DMS114 treated with DMSO at 0.1 percent for 48 hours (cell line): ENCODE measurements at regions not wholly inside any gene's neighbourhood (a gene's known extent, or its start where the extent isn't known, plus 50 kb on each side); places are given as distances from the start of the nearest gene placed in this dataset.

Experiments
- DNase-seq: peaks from one replicate; lab custom pipeline; 2025; ENCODE audit not compliant: unreplicated experiment; lab: John Stamatoyannopoulos, UW

DNA sequence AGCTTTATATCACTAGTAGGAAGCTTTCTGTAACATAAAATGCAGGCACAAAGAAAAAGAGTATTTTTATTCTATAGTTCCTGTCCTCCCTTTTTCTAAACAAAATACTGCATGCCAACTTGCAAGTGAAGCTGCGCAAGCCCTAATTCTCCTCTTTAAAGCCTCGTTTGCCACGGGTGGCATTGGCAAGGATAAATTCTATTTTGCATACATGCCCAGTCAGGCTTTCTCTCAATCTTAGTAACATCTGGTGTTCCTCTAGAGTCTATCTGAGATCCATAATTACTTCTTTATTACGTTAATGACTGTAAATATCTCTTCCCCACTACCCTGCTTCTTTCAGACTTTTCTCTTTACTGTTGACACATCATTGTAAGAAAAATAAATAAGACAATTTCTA lies 97.1 kb upstream of the DAAM1 start:
- DNase-seq = no peak

DNA sequence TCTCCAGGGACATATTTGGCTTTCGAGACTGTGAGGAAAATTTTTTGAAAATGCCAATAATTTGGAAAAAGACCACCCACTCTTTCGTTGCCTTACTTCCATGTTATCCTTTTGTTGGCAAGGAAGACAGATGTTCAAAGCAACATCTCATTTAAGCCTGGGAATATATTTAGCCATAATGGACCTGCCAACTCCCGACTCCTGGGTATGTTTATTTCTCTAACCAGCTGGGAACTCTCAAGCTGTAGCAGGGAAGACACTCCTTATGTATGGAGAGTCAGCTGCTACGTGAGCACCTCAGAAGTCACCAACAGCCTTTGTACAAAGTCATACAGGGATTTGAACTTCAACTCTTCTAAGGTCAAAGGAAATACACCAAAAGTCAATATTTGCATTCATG lies 96.5 kb upstream of the DAAM1 start:
- no peak for DNase-seq

DNA sequence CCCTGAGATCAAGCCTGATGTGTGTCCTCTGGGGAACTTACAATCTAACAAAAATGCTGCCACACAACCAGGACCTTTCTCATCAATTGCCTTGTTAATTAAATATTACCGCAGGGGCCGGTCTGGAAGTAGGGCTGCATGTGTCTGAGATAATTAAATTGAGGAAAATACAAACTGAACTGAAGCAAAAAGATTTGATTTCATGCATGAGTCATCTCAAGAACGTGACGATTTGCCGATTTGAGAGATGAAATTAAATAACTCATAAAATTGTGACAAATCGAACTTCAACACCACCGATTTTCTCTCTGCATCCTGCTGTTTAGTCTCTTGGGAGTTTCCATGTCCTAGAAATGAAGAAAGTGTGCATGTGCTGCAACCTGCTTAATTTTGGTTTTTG lies 94.6 kb upstream of the DAAM1 start:
- DNase-seq = no peak

DNA sequence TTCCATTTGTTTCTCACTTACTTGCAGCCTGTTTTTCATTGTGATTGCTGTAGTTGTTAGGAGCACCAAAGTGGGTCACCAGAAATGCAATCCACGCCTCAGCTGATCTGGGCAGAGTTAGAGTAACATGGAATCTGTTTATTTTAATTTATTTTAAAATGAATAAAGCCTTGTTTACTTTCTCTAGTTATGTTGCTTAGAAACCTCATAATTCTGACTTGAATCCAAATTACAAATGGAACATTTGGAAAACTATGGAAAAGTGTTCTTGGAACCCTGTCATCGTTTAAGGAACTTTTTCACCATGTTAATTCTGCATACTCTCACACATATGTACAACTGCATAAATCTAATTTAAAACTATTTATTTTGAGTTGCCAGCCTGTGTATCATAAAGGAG lies 92.2 kb upstream of the DAAM1 start:
- DNase-seq = no peak

DNA sequence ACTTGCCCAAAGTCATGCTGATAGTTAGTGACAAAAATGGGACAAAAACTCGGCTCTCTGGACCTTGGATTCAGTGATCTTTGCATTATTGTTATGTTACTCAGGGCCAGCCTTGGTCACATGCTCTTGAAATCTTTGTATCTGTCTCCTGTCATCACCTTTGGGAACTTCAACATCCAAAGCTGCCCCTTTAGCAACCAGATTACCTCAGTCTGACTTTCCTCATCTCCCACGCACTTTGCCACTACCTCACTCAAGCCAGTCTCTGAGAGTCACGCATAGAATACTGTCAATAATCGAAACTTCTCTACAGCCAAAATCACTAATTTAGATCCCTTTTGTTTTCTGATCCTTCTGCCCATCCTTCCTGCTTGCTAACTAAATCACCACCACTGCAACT lies 90.8 kb upstream of the DAAM1 start:
- no peak for DNase-seq

DNA sequence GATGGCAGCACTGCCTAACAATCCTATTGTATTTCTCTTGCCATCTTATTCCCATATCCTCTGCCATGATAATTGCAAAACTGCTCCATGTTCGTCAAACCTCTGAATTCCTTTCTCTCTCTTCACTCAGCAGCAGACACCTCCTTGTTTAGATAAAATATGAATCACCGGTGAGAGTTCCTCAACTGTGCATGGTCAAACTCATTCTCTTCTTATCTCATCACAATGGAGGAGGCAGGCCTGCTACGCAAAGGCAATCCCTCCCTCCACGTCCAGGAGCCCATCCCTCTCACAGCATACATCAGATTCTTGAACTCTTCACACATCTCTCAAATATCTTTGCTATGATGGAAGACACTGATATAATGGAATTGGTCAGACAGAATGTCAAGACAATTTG lies 90.1 kb upstream of the DAAM1 start:
- no peak for DNase-seq

DNA sequence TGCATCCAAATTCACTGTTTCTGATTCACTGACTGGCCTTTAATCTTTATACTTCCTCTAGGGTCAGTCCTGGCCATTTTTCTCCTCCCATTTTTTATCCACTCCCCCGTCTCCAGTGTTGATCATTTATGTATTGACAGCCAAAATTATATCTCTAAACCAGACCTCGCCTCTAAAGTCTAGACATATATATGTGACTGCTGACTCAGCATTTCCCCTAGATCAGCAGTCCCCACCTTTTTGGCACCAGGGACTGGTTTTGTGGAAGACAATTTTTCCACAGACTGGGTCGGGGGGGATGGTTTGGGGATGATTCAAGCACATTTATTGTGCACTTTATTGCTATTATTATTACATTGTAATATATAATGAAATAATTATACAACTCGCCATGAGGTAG lies 88.3 kb upstream of the DAAM1 start:
- DNase-seq = no peak

DNA sequence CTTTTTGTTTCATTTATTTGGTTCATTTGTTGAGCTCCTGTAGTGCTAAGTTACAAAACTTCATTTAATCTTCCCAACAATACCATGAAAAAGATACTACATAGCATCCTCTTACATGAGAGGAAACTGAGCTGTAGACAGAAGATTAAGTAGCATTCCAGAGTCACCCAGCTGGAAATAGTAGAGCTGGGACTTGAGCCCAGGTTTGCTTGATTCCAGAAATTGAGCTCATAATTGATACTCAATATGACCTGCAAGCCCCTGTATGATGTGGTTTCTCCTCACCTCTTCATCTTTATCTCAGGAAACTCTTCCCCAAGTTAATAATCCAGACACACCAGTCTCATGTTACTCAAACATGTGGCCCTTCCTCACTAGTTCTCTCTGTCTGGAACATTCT lies 87.0 kb upstream of the DAAM1 start:
- no peak for DNase-seq

DNA sequence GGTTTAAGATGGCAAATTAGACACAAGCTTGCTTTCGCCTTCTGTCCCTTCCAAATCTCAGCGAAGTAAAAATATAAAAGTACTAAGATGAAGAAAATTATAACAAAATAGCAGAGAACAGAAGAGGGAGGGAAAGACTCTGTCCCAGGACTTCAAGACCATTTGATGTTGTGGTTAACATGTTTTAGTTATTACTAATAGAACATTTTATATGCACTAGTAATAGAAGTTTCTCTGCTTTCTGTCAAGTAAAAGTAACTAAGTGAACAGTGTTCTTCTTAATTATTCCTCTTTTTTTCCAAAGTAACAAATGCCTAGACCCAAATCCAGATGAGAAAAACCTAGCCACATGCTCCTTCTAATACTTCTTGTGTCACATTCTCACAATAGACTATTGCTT lies 85.1 kb upstream of the DAAM1 start:
- no peak for DNase-seq

DNA sequence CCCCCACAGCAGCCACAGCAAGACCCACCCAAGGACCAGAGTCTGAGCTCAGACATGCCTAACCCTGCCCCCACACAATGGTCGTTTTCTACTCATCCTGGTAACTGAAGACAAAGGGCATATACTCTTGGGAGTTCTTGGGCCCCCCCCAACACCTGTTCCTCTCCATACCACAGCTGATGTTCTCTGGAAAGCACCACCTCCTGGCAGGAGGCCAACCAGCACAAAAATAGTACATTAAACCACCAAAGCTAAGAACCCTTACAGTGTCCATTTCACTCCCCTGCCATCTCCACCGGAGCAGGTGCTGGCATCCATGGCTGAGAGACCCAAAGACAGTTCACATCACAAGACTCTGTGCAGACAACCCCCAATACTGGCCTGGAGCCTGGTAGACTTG lies 80.6 kb upstream of the DAAM1 start:
- no peak for DNase-seq

DNA sequence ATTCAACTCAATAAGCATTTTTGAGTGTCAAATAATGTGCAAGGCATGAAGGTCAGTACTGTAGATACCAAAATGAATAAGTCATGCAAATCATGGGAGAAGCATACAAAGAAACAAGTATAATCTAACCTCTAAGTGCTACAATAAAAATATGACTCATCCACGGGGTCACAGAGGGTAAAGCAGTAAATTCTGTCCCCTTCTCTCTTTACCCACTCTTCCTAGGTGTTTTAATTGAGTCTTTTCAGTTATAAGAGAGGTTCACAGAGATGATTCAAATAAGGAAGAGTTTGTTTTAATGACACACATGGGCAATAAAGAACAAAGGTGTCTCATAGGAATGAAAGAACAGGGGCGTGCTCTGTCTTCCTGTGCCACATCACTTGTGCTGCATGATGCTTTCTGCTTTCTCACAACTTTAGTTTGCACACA lies 71.5 kb upstream of the DAAM1 start:
- no peak for DNase-seq

DNA sequence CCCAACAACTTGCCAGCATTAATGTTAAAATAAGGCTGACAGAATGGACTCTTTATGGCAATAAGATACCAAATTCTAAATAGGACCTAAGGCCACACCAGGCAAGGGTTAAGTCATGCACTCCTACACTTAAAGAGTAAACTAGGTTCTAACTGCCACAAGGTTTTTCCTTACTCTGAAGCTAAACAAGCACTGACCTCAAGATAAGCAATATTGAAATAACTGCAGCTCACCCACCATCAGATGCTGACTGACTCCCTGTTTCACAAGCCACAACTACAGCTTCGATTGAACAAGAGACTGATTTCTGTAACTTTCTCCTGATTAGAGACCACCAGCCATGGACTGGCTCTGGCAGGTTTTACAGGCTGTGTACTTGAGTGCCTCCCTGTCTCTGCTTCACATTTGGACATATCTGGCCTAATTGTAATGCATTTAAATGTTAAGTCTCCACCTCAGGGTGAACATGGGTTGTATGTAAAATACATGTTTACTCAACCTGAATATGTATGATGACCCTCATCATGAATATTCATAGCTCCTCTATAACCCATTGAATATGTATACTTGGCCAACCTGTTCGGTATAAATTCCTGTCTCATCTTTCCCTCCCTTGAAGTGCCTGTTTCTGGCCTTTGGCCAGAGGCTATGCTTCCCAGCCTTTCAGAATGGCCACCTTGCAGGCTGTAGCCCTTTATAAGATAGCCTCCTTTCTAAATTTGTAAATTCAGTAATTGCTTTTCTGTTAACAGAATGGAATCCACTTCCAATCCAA lies 70.5 kb upstream of the DAAM1 start:
- no peak for DNase-seq

DNA sequence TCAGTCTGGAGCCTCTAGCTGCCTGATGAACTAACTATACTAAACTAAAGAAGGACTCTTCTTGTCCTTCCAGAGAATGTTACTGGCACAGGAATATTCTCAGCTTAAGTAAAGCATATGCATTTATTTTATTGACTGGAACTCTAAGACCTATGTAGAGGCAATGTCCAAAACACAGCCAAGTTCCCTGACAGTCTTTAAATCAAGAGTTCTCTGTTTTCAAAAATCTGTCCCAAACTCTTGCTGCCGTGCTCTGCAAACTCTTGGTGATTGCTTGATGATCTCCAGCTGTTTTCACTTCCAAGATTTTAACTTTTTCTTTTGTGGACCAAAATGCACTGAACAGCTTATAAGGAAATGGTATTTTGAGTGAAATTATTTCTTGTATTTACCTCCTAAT lies 67.5 kb upstream of the DAAM1 start:
- no peak for DNase-seq

DNA sequence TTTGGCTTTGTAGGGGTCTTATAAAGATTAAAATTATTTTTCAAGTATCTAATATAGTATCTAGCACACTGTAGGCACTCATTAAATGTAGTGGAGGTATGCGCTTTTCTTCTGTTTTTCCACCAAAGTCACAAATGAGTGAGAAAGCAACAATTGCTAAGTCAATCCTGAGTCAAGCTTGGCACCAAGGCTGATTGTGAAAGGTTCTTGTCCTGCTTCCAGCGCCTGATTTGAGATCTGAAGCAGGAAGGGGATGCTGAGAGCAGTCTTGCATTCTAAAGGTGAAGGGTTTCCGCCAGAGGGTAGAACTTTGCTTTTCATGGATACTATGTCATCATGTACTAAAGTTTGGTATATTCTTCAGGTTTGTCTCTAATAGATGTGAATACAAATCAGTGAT lies 64.9 kb upstream of the DAAM1 start:
- no peak for DNase-seq

DNA sequence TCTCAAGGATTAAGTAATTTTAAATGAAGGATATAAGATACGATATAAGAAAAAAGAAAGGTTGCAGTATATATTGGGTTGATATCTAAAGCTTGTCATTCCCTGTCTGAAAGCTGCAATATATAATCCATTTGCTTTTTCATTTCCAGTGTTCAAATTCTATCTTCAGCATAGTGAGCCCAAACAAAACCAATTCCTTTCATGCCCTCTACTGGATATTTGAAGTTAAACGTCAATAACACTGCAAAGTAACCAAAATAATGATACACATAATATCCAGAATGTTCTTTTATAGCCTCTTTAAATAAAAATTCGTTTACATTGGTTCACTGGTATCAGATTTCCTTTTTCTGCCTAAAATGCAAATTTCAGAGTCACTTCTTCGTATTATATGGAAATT lies 64.5 kb upstream of the DAAM1 start:
- peak; percentile 2 for DNase-seq

DNA sequence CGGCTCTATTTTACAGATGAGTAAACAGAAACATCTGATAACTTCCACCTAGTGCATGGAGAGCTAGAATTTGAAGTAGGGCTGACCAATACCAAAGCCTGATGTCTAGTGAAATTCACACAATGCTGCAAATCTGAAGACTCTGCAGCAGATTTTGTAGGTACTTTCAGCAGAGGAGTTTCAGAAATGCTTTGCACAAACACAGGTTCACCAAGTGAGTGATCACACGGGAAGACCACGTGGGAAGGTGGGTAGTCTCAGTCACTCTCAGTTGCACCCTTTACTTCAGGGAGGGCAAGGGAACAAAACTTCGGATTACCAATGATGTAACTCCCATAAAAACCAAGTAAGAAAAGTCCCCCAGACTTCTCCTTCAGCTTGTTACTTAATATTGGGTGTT lies 63.3 kb upstream of the DAAM1 start:
- no peak for DNase-seq

DNA sequence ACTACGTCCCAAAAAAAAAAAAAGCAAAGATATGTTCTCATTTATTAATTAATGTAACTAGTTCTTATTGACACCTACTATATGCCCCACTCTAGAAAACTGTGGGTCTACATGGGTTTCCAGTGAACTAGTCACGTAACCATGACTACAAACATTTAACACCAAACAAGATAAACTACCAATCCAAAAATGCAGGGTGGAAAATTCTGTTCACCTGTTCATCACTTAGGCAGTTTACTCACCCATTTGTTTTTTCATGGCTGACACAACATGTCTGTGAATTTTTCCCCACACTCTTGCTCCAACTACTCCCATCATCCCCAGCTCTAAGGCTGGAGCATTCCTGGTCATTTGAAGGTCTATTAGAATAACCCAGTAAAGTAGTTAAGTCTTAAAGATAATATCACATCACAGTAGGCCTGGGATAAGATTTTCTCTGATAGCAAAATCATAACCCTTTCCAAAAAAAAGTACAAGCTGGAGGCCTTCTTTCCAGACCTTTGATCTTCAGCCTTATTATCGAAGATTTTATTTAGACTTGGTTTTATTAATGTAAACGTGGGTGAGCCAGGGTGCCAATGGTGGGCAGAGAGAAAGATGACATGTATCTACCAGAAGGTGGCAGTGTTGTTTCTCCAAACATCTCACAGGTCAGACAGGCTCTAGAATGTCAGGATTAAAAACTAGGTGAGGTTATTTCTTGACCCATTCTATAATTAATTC lies 61.6 kb upstream of the DAAM1 start:
- peak; percentile 56 for DNase-seq

DNA sequence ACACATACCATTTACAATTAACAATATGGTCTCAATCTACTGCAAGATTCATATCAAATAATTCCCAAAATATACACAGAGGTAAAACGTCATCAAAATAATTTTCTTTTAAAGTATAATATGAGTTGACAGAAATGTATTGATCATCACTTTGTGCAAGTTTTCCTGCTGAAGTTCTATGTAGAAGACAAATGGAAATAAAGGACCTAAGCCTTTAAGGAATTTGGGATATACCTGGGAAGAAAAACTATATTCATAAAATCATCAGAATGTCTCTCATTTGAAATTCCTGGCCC lies 61.1 kb upstream of the DAAM1 start:
- no peak for DNase-seq

DNA sequence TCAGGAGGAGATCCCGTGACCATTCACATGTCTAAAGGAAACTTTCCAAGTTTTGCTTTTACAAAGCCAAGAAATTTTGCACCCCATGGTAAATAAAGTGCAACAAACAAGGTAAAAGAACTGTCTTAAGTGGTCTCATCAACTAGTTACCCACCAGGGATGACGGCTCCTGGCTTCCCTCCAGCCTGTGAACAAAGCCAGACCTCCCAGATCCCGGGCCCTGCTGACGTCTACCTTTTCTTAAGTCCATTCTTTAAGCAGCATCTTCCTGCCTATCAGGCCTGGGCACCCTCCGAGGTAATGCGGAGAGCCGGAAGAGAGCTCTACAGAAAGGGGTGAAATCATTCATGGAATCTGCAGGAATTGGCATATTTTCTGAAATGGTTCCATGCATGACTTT lies 58.0 kb upstream of the DAAM1 start:
- DNase-seq = no peak

DNA sequence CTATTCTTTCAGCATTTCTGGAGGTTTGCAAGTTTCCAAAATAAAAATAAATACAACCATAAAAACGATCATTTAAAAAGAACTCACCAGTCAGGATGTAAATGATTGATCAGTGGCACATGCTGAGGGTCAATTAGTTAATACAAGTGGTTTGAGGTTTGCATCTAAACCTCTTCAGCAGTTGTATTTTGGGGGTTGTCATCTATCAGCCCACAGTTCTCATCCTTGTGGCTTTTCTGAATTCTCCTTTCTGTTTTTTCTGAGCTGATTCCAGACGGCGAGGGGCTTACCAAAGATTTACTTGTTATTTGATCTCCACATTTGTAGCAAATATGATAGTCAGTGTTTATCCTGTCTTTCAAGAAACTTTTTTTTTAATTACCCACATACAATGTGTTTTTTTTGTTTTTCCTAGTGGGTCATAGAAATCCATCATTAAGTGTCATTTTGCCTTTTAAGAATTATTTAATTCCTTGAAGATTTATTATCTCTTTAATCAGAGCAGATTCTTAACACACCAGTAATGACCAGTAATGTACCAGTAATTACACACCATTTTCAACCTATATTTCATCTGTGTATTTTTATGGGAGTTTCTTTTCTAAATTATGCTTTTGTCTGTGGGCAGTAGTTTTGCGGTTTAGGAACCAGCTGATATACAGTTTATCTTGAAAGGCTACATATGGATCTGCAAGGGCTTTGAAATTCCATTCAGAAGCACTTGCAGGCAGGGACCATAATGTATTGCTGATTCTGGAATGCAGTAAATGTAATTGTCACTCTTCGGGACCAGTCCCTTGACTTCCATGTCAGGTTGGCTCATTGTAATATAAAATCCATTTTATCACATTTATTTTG lies 56.3 kb upstream of the DAAM1 start:
- DNase-seq = no peak

DNA sequence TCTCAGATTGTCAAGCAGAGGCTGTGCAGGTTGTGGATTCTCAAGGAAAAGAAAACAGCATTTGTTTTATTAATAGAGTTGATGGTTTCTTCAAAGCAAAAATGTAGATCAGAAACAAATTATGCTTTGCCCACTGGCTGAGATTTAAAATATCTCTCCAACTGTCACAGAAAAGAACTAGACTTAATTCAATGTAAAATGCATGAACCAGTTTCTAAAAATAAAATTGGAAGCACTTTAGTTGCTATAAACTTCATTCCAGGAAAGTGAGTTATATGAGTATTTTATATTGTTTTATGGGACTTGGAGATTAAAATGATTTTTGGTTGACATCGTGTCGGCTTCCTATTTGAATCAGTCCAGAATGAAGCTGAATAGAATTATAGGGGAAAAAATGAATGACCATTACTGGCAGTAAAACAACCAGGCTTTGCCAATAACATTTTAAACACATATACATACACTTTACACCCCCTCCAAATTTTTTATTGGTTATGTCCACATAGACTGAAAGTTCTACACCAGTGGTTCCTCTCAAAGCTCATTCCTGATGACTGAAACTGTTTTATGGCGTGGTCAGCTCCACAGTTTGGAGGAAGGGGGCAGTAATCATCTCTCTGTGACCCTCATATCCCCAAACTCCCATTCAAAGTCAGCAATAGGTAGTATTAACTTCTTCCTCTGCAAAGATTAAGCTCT lies 55.5 kb upstream of the DAAM1 start:
- DNase-seq = no peak

DNA sequence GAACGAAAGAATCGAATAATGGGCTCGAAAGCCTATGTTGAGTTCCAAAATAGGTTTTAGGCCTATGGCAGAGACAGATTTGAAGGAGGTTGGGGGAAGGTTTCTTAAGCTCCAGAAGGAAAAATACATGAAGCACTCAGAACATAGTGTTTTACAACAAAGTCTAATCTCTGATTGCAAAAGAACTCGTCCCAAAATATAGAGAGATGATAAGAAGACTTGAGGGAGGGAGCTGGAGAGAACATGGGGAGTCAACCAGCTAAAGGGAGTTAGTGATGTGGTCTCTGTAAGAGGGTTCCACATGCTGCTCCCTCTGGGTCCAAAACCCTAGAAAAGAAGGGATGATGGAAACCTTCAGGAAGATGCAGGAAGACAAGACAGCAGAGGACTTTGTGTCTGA lies 54.8 kb upstream of the DAAM1 start:
- no peak for DNase-seq
